ENCODE measurements at regions not wholly inside any gene's neighbourhood (a gene's known extent, or its start where the extent isn't known, plus 50 kb on each side); places are given as distances from the start of the nearest gene placed in this dataset.
A peak's percentile ranks its signal among the peaks of the same experiment; 100 is the strongest.

DNA sequence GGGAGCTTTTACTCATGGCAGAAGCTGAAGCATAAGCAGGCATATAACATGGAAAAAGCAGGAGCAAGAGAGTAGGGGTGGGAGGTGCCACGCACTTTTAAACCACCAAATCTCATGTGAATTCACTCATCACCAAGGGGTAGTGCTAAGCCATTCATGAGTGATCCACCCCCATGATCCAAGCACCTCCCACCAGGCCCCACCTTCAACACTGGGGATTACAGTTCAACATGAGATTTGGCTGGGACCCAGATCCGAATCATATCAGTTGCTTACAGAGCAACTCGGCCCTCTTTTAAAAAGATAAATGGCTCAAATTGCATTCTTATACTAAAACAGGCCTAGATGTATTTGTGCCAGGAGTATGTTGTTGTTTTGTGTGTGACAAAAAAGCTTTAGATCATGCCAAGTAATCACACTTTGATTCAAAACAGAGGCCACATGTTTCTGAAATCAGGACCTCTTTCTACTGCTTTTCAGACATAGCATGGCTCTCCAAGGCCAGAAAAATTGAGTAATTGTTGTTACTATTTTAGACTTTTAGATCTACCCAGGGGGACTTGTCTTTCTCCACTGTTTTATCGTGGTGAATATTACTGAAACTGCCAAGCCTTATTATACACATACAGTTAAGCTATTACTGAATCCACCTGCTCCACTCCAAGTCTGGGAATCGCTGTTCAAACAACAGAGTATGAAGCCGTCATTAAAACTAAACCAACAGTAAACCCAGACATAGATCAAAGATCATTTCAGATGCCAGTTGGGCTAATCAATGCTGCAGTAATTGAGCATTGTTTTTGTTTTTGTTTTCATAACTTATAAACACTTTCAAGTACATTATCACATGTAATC lies 163.3 kb downstream of the KCNJ2 start:
- Histone ChIP-seq H3K9me3 (replicated peaks) (peaks cover 4% of the 10 kb centered on the region), H3K4me3 (no peak overlapping the region), H3K36me3 (no peaks in the 10 kb centered on the region), H3K27me3 (ENCODE audit: low read depth) (no peaks in the 10 kb centered on the region), H3K27ac (replicated peaks) (no peak overlapping the region), H3K4me1 (no peaks in the 10 kb centered on the region)
- no peak for DNase-seq
- intact Hi-C loops (cut with micrococcal nuclease) = no loop called here
- TF ChIP-seq, protein P1, sequence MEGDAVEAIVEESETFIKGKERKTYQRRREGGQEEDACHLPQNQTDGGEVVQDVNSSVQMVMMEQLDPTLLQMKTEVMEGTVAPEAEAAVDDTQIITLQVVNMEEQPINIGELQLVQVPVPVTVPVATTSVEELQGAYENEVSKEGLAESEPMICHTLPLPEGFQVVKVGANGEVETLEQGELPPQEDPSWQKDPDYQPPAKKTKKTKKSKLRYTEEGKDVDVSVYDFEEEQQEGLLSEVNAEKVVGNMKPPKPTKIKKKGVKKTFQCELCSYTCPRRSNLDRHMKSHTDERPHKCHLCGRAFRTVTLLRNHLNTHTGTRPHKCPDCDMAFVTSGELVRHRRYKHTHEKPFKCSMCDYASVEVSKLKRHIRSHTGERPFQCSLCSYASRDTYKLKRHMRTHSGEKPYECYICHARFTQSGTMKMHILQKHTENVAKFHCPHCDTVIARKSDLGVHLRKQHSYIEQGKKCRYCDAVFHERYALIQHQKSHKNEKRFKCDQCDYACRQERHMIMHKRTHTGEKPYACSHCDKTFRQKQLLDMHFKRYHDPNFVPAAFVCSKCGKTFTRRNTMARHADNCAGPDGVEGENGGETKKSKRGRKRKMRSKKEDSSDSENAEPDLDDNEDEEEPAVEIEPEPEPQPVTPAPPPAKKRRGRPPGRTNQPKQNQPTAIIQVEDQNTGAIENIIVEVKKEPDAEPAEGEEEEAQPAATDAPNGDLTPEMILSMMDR (IDR thresholded peaks at IDR 0.05; ENCODE audit: borderline replicate concordance) = no peak

DNA sequence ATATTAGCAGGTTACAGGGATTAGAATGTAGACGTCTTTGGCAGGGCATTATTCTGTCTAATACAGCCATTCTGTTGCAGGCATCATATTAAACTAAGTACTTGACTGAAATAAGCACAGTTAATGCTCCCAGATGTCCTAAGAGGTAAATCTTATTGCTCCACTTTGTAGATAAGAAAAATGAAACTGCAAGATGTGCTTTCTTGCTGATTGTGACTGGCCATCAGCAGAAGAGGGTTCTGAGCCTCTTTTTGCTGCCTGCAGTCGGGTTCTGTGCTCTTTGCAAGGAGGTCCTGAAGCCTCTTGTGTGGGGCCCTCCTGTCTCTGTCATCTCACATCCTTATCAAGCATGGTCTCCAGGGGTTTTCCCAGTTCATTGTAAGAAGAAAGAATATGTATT lies 167.1 kb downstream of the KCNJ2 start:
- TF ChIP-seq, protein P1 (IDR thresholded peaks at IDR 0.05; ENCODE audit: borderline replicate concordance) = no peak
- Histone ChIP-seq H3K4me1 (no peaks in the 10 kb centered on the region), H3K27ac (replicated peaks) (no peak overlapping the region), H3K36me3 (no peaks in the 10 kb centered on the region), H3K27me3 (ENCODE audit: low read depth) (no peaks in the 10 kb centered on the region), H3K9me3 (replicated peaks) (no peaks in the 10 kb centered on the region), H3K4me3 (no peak overlapping the region)
- no peak for DNase-seq
- intact Hi-C loops (cut with micrococcal nuclease) = no loop called here

DNA sequence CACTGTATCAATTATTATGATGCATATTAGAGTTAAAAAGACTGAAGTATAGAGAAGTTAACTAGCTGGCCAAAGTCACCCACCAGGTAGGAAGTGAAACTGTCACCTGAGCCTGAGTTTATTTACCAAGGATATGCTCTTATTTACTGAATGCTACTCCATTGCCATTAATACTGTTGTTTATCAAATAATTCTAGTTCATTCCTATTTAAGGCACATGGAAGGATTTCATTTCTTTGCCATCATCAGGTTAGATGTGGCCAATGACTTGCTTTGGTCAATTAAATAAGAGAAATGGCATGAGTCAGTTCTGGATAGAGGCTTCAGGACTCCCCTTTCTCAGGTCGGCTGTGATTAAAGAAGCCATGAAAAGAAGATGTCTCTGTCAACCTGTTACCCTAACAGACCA lies 169.6 kb downstream of the KCNJ2 start:
- Histone ChIP-seq H3K27ac (replicated peaks) (no peak overlapping the region), H3K4me3 (no peak overlapping the region), H3K36me3 (no peaks in the 10 kb centered on the region), H3K4me1 (no peaks in the 10 kb centered on the region), H3K27me3 (ENCODE audit: low read depth) (no peaks in the 10 kb centered on the region), H3K9me3 (replicated peaks) (no peaks in the 10 kb centered on the region)
- intact Hi-C loops (cut with micrococcal nuclease) = no loop called here
- DNase-seq = no peak
- TF ChIP-seq, protein P1 (IDR thresholded peaks at IDR 0.05; ENCODE audit: borderline replicate concordance) = no peak

DNA sequence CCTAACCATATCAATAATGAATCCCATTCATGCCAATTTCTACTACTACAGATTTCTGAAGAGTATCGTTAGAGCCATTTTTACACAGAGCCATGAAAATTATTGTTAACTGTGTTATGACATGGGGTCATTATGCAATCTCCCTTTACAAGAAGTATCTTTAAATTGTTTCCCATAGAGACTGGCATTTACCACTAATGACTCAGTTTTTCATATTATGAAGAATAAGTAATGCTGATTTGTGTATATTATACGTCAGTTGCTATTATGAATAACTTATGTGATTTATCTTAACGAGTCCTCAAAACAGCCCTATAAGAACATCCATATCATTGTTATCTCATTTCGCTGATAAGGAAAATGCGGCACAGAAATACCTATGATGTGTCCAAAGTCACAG lies 173.8 kb downstream of the KCNJ2 start:
- TF ChIP-seq, protein P1 (IDR thresholded peaks at IDR 0.05; ENCODE audit: borderline replicate concordance) = no peak
- DNase-seq = no peak
- Histone ChIP-seq H3K4me3 (no peak overlapping the region), H3K27me3 (ENCODE audit: low read depth) (no peaks in the 10 kb centered on the region), H3K36me3 (no peaks in the 10 kb centered on the region), H3K27ac (replicated peaks) (no peak overlapping the region), H3K9me3 (replicated peaks) (no peaks in the 10 kb centered on the region), H3K4me1 (no peaks in the 10 kb centered on the region)
- intact Hi-C loops (cut with micrococcal nuclease) = no loop called here

DNA sequence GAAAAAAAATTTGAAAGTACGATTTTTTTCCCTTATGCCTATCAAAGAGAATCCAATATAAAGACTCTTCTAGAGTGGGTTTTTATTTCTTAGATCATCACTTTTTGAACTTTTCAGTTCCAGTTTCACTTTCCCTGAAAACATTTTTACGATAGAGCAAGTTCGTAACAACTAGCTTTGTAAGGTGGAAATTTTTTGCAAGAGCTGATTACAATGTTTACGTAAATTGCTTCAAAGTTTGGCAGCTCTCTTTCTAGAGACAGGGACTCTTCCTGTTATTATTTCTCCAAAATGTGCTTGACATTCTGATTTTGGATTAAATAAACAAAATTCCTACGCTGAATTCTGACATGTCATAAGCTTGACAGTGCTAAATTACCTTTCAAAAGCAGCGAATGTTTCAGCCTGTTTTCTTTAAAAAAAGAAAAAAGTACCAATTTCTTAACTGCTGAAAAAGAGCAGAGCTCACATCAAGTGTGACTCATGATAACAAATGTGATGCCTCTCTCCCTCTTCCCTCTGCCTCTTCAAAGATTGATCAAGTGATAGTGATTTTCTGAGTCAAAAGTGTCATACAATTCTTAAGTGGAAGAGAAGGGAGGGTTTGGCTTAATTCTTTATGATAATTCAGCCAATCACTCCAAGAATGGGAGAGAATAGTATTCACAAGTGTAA lies 175.2 kb downstream of the KCNJ2 start:
- TF ChIP-seq, protein P1 (IDR thresholded peaks at IDR 0.05; ENCODE audit: borderline replicate concordance) = no peak
- no peak for DNase-seq
- Histone ChIP-seq H3K36me3 (no peaks in the 10 kb centered on the region), H3K27ac (replicated peaks) (no peak overlapping the region), H3K4me3 (peak overlapping the region; percentile 43), H3K4me1 (no peaks in the 10 kb centered on the region), H3K9me3 (replicated peaks) (no peaks in the 10 kb centered on the region), H3K27me3 (ENCODE audit: low read depth) (no peaks in the 10 kb centered on the region)
- intact Hi-C loops (cut with micrococcal nuclease) = no loop called here
